ENCODE measurements at regions not wholly inside any gene's neighbourhood (a gene's known extent, or its start where the extent isn't known, plus 50 kb on each side); places are given as distances from the start of the nearest gene placed in this dataset.

DNA sequence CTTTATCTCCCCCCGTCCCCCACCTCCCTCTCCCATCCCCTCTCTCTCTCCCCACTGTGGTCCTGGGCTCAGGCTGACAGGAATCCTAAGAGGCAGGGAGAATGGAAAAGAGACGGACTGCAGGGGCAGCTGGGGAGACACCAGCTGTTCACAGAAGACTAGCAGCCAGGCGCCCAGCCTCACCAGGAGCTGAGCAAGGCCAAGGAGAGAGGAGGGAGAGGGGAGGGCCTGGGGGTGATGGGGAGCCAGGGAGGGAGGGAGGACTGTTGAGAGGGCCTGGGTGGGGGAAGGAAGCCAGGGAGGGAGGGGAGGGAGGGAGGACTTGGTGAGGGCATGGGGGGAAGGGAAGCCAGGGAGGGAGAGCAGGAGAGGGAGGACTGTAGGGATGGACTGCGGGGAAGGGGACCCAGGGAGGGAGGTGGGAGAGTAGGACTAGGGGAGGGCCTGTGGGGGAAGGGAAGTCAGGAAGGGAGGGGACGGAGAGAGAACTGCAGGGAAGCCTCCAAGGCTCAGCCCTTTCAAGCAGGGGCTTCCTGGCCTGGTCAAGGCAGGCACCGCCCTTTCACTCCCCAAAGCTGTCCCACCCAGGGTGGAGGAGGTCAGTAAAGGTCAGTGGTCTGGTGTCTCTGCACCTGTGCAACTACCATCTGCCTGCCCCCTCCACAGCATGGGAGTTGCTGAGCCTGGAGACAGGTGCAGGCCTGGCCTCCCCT is 517.7 kb upstream of the MYT1L start:
- no peak for DNase-seq (ENCODE audit: low read depth)

- no peak for DNase-seq (ENCODE audit: low read depth)
These were observed 517.1 kb upstream of the MYT1L start for GRCh38 chr2:2848198-2848597.

- no peak for DNase-seq (ENCODE audit: low read depth)
These were observed 516.2 kb upstream of the MYT1L start for GRCh38 chr2:2847209-2847676.

GRCh38 chr2:2846332-2847208 is 515.5 kb upstream of the MYT1L start:
- no peak for DNase-seq (ENCODE audit: low read depth)

DNA sequence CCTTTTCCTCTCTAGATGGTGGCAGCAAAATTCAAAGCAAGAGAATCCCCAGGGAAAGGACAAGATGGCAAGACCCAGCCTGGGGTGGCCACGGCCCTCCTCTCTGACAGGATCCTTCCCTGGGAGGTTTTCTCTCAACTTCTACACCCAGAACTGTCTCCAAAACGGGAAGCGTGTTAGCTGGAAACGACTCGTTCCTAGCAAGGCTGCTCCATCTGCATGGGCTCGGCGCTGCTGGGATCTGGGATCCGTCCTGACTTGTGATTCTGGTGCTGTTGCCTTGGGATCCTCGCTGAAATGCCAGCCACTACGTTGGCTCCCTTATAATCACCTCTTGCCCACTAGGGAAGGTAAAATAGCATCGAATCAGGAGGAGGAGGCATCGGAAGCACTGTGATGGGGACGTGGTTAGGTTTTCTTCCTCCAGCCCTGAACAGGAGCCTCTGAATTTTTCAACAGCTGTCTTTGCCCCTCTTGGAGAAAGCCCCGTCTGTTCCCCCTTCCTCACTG is 514.8 kb upstream of the MYT1L start:
- DNase-seq (ENCODE audit: low read depth) = no peak

GRCh38 chr2:2845267-2845666 is 514.2 kb upstream of the MYT1L start:
- DNase-seq (ENCODE audit: low read depth) = no peak

- DNase-seq (ENCODE audit: low read depth) = no peak
These were observed 513.0 kb upstream of the MYT1L start for GRCh38 chr2:2843969-2844548.

DNA sequence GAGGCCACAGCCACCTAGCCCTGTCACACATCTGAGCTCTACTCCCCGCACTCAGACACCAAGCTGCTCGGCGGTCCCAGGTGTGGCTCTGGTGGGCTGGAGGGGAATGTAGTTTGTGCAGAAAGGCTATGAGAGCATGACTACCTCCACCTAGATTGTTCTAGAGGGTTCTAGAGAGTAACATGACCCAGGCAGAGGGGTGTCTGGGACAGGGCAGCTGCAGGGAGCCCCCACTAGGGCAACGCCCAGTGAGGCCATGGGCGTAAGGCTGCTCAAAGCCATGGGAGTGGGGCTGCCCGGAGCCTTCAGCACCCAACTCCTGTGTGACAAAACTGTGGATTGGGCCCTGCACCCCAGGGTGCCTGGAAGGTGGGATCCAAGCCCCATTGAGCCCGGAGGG is 511.4 kb upstream of the MYT1L start:
- no peak for DNase-seq (ENCODE audit: low read depth)

GRCh38 chr2:2840681-2841300 is 509.7 kb upstream of the MYT1L start:
- DNase-seq (ENCODE audit: low read depth) = no peak

GRCh38 chr2:2839782-2840531 is 508.9 kb upstream of the MYT1L start:
- DNase-seq (ENCODE audit: low read depth) = no peak

DNA sequence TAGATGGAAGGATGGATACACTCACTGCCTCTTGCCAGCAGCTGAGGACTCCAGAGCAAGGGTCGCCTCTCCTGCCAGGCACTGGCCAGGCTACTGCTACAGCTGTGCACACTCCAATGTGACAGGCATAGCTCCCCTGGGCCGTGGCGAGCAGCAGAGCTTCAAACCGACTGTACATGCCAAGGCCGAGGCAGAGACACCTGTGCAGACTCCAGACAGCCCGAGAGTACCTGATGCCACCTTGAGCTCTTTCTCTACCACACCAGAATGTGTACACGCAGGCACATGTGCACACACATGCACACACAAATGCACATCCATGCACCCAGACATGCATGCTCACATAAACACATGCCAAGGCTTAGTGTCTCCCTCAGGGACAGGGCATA is 508.3 kb upstream of the MYT1L start:
- DNase-seq (ENCODE audit: low read depth) = no peak

DNA sequence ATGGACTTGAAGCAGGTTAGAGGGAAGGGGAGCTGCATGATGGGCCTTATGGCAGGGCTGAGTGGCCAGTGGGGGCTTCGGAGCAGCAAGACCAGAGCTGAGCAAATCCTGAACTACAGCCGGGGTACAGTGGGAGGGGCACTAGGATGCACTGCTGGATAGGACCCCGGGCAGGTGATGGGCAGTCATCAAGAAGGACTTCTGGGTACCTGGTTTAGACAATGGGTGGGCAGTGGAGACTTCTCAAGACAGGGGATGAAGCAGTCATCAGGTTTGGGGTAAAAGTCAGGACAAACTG is 507.4 kb upstream of the MYT1L start:
- DNase-seq (ENCODE audit: low read depth) = no peak

GRCh38 chr2:2837746-2838547 is 506.9 kb upstream of the MYT1L start:
- no peak for DNase-seq (ENCODE audit: low read depth)

DNA sequence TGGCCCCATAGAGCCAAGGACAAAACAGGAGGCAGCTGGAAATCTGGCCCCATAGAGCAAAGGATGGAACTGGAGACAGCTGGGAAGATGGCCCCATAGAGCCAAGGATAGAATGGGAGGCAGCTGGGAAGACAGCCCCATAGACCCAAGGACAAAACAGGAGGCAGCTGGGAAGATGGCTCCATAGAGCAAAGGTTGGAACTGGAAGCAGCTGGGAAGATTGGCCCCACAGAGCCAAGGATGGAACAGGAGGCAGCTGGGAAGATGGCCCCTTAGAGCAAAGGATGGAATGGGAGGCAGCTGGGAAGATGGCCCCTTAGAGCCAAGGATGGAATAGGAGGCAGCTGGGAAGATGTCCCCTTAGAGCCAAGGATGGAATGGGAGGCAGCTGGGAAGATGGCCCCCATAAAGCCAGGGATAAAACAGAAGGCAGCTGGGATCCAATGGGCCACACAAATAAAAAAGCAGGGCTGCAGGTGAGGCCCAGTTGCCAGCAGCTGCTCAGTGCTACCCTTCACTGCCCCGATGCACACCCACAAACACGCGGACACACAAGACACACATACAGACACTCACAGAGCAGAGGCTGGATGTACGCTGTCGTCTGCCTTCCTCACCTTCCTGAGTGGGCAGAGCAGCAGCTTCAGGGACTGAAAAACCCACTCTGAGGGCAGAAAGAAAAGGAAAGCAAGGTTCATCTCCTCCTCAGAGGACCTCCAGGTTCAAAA is 505.4 kb upstream of the MYT1L start:
- no peak for DNase-seq (ENCODE audit: low read depth)

- DNase-seq (ENCODE audit: low read depth) = no peak
These were observed 503.6 kb upstream of the MYT1L start for GRCh38 chr2:2834516-2835254.

DNA sequence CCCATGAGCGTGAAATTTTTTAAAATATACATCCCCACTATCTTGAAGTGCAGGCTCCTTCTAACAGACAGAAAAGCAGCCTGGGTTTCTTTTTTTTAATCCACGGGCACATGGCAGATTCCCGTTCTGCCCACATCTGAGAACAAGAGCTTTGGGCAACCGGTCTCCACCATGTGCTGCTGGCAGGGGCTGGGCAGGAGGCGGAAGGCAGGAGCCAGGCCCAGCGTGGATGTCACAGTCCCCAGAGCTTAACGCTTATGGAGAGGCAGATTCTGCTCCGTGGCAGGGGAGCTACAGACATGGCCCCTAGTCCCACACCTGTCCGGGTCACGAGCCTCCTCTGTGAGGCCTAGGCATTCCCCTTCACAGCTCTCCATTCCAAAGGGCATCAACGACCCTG is 503.0 kb upstream of the MYT1L start:
- DNase-seq (ENCODE audit: low read depth) = no peak

DNA sequence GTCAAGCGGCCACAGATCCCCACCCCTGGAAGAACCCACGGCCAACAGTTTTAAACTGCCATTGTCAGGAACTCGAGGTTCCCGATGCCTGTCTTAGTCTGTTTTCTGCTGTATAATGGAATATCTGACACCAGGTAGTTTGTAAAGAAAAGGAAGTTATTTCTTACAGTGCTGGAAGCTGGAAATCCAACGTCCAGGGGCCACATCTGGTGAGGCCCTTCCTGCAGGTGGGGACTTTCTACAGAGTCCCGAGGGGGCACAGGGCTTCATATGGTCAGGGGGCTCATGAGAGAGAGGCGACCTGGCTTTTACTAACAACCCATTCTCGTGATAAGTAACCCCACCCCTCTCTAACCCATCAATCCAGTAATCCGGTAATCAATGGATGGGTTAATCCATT is 501.6 kb upstream of the MYT1L start:
- DNase-seq (ENCODE audit: low read depth) = no peak

DNA sequence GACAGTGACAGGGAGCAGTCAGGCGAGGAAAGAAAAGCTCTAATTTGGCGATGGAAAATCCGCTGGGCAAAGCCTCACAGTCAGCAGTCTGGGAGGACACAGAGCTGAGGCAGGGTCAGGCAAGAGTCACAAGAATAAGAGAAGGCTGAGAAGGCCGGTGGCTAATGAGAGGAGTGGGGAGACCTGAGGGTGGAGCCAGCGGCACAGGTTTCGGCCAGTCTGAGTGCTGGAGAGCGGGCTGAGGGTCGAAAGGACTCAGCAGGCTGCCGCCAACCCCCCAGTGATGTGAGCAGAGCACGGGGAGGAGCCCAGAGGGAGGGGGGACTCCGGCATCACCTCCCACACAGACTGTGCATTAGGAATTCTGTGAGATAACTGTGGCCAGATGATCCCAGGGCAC is 500.6 kb upstream of the MYT1L start:
- no peak for DNase-seq (ENCODE audit: low read depth)

DNA sequence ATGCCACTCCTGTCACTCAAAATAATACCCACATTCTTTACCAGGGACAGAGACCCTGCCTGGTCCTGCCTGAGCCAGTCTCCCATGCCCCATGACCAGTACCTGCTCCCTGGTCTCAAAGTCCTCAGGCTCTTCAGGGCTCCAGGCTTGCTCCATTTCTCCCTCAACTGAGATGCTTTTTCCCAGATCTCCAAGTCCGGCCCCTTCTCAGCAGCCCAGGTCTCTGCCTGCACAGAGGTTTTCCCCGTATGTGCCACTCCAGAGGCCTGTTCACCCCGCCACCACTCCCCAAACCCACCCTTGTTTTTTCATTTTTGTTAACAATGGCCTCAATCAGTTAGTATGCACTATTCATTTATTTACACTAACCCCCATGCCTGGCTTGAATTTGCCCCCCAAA is 499.5 kb upstream of the MYT1L start:
- no peak for DNase-seq (ENCODE audit: low read depth)
